GM18867 (cell line): ENCODE measurements at regions not wholly inside any gene's neighbourhood (a gene's known extent, or its start where the extent isn't known, plus 50 kb on each side); places are given as distances from the start of the nearest gene placed in this dataset.

ENCODE experiments used
- ATAC-seq: cut with Tn5 transposase; IDR thresholded peaks from one replicate; pipeline ENCODE4 v1.9.1; 2021; ENCODE audit warnings: mild to moderate bottlenecking, moderate library complexity; ENCODE audit not compliant: unreplicated experiment

DNA sequence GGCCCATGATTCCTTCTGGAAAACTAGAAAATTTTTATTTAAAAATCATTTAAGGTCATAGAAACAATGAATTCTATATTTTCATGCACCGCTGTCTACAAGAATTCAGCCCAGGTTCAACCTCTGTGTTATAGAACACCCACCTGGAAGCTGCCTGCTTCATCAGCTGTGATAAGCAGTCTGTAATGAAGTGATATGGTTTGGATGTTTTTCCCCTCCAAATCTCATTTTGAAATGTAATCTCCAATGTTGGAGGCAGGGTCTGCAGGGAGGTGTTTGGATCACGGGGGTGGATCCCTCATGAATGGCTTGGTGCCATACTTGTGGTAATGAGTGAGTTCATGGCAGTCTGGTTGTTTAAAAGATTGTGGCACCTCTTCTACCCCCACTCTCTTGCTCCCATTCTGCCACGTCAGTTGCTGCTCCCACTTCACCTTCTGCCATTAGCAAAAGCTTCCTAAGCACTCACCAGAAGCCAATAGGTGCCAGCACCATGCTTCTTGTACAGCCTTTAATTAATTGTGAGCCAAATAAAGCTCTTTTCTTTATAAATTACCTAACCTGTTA is 55.6 kb downstream of the MRPL32 start:
- ATAC-seq, result no peak

DNA sequence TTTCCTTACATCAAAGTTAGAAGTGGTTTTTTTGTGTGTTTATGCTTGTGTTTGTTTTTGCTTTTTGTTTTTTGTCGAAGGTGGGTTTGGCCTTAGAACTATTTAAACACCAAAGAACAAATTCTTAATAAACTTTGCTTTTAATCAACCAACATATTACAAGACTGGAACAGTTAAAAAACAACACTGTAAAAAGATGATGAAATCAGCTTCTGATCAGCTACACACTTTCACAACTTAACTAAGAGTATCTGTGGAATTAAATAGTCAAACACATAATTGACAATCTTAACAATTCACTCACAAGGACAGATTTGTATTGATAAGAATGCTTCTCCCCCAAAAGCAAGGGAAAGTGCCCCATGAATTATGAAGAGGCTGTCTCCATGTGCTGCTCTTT is 58.8 kb downstream of the MRPL32 start:
- ATAC-seq, result no peak

DNA sequence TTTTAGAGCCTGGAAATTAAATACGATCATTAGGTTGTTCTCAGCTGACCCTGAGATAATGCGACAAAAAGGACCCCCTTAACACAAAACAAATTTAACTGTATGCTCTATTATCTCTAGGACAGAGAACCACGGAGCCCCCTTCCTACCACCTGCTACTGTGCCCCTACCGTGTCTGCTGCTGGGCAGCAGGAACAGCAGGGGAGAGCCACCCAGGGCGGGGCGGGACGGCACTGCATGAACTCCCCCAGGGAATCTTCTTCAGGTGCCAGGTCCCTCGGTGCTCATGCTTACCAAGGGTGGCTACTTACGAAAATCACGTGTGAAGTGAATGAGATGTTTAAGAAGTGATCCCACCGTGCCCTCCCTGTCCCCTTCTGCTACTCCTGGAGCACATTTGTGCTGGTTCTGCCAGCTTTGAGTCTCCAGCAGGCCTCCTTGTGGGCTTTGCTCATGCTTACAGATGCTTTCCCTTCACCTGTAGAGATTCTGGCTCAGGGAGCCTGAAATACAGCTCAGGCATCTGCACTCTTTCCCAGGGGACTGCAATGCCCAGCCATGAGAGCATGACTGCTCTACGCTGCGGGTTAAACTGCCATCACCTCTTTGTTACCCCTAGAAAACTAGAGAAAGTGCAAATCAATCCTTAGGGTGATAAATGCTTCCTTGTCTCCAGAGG is 59.9 kb downstream of the MRPL32 start:
- no peak for ATAC-seq

DNA sequence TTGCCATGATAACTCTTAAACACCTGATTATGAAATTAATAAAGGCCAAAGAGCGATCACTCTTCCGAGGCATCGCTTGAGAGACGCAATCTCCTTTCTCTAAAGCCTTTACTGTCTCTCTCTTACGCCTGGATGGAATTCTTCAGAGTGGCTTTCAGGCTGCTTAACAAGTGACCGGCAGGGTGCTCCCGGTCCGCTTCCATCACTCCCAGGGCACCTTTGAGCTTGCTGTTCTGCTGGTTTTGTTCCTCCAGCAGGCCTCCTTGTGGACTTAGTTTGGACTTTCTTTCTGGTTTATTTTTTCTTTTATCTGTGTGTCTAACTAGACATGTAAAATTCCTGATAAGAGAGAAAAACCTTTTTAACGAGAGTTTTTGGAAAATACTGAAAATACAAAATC is 60.9 kb downstream of the MRPL32 start:
- ATAC-seq, result no peak

DNA sequence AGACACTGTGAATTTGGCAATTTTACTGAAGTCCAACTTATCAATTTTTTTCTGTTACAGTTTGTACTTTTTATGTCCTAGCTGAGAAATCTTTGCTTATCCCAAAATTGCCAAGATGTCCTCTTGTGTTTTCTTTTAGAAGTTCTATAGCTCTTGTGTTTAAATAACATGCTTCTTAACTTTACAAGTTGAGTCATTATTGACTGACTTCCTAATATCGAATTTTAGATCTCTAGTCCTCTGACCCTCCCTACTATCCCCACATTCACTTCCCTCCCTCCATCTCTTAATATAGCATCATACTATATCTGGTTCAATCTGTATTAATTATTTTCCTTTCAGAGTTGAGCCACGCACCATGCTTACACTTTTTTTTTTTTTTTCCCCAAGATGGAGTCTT is 61.9 kb downstream of the MRPL32 start:
- no peak for ATAC-seq

DNA sequence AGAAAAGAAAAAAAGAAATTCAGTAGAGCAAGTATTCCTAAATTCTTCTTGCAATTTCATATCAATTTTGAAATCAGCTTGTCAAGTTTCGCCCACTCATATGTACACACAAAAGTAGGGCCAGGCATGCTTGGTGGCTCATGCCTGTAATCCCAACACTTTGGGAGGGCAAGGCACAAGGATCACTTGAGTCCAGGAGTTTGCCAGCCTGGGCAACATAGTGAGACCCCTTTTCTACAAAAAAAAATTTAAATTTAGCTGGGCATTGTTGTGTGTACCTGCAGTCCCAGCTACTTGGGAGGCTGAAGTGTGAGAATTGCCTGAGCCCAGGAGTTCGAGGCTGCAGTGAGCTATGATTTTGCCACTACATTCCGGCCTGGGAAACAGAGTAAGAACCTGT is 65.4 kb downstream of the MRPL32 start:
- ATAC-seq, result no peak

DNA sequence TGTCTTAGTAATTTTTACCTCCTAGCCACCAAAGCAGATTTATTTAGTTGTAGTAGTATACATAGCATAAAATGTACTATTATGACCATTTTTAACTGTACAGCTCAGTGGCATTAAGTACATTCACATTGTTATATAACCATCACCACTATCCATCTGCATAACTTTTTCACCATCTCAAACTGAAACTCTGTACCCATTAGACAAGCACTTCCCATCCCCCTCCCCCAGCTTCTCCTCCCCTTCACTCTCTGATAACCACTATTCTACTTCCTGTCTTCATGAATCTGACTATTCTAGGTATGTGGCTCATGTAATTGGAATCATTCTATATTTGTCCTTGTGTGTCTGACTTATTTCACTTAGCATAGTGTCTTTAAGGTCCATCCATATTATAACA is 71.9 kb downstream of the MRPL32 start:
- peak; percentile 38 for ATAC-seq

DNA sequence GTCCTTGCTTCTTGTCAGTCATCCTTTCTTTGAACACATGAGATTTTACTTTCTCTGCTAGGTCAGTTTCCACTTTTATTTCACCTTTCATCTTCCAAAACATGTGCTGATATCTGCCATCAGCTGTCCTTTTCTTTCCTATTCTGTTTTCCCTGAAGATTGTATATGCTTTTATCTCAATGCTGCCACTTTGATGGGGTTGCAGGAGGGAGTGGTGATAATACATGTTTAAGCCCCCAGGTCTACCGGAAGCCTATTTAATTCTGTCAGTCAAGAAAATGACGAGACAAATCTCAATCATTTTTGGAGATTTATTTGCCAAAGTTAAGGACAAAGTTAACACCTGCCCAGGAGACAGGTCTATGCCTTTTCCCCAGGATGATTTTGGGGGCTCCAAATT is 73.8 kb downstream of the MRPL32 start:
- ATAC-seq, result no peak

DNA sequence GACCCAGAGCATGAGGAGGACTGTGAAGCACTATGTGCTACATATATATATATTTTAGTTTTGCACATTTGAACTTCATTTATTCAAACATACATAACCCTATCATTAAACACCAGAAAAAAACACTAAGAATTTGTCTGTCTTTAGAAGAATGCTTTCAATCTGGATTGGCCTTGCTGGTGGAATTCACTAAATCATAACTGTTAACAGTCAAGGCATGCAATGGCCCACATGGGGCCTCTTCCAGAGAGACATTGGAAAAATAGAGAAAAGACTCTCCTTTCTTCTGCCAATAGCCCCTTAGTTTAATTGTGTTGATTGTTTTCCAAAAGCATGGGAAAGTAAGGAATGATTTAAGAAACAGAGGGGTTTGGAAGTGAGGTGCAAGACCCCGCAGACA is 77.9 kb downstream of the MRPL32 start:
- ATAC-seq, result no peak

DNA sequence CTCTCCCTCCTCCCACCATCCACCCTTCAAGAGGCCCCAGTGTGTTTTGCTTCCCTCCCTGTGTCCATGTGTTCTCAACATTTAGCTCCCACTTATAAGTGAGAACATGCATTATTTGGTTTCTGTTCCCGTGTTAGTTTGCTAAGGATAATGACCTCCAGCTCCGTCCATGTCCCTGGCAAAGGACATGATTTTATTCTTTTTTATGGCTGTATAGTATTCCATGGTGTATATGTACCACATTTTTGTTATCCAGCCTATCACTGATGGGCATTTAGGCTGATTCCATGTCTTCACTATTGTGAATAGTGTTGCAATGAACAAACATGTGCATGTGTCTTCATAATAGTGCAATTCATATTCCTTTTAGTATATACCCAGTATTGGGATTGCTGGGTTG is 79.7 kb downstream of the MRPL32 start:
- ATAC-seq, result no peak

DNA sequence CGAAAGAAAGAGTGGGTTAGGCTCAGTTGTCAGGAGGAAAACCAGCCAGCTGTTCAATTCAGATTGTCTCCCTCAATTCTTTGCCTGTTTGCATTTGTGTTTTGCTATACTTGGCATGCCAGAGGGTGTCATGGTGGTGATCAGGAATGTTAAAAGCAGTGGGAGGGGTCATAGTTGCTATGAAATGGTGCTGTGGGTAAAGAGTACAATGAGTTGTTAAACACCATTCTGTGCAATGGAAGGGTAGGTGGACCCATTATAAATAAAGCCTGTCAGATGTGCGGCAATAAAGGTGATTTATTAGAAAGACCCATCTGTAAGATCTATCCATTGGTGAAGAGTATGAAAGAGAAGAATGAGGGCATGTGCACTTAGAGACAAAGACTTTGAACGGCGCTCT is 82.2 kb downstream of the MRPL32 start:
- no peak for ATAC-seq

DNA sequence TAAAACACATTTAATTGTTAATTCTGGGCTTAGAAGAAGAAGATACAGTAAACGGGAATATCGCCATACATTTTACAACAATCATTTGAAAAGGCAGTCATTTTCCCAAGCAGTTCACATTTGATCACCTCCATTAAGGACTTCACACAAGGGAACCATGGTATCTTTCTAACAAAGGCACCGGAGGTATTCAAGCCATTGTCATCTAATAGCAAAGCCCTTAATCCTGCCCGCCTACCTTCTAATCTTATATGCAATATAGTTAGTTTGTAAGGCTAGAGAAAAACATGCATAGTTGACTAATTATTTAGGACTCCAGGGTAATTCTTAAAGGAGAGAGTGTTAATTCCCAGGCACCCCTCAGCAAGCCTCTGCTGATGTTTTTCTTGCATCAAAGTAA is 83.1 kb downstream of the MRPL32 start:
- no peak for ATAC-seq

DNA sequence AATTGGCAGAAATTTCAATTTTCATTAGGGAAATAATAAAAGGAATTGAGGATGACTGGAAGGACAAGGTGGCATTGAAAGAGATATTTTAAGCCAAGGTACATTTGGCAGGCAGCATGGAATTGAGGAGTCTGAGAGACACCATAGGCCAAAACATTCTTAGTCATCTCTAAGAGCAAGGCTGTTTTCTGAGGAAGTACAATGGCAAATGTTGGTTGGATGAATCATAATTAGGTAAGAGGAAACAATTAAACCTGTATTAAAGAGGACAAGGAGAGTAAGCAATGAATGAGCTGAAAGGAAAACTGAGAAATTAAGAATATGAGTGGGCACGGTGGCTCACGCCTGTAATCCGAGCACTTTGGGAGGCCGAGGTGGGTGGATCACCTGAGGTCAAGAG is 86.3 kb downstream of the MRPL32 start:
- no peak for ATAC-seq

DNA sequence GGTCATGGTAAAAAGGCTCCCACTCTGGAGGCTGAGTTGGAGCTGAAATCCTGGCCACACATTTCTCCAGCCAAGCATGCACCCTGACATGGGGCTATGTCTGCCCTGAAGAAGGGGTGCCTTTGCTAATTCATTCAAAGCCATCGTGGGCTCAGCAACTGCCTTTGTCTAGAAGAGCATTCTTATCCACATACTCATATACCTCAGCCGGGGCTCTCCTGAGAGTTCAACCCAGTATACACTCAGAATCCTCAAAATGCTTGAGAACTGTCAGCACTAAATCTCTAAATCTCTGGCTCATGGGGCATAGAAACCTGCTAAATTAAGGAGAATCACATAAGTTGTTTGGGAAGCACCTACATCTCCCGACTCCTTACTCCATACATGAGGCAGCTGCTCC is 89.3 kb downstream of the MRPL32 start:
- no peak for ATAC-seq

DNA sequence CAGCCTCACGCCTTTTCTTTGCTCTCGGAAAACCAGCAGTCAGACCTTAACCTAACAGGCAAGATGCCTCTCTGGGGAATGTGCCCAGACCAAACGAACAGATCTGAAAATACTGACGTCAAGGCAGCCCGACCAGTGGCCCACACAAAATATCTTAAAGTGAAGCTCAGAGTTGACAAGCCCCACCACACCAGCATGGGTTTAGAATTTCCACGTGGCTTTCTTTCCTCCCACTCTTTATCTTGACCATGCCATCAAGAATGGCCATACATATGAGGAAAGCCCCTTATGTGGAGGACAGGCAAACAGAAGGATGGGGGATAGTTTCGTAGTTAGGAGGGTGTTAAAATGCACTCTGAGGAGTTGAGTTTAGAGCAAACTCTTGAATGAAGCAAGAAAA is 89.8 kb downstream of the MRPL32 start:
- ATAC-seq, result no peak

DNA sequence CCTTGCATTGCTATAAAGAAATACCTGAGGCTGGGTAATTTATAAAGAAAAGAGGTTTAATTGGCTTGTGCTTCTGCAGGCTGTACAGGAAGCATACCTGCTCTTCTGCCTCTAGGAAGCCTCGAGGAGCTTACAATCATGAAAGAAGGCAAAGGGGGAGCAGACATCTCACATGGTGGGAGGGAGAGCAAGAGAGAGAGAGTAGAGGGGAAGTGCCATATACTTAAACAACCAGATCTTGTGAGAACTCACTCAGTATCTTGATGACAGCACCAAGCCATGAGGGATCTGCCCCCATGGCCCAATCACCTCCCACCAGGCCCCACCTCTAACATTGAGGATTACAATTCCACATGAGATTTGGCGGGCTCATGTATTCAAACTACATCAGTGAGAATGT is 79.1 kb upstream of the HECW1 start:
- no peak for ATAC-seq

DNA sequence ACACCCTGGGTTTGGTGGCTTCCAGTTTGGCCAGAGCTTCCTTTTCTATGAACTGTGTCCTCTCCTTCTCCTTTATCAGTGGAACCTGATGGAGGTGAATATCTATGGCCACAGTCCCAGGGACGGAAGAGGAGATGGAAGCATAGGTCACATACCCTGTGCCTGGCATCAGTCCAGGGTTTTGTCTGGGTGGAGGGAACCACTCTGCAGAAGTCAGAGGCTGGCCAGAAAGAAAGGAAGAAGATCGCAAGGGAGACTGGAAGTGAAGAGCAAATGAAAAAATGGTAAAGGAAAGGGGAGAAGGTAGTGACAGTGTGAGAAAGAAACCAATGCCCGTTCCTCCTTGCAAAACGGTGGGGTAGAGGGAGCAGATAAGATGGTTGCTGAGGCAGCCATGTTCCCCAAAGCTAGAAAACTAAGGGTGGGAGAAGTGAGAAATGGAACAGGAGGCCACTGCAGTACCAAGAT is 77.9 kb upstream of the HECW1 start:
- no peak for ATAC-seq

DNA sequence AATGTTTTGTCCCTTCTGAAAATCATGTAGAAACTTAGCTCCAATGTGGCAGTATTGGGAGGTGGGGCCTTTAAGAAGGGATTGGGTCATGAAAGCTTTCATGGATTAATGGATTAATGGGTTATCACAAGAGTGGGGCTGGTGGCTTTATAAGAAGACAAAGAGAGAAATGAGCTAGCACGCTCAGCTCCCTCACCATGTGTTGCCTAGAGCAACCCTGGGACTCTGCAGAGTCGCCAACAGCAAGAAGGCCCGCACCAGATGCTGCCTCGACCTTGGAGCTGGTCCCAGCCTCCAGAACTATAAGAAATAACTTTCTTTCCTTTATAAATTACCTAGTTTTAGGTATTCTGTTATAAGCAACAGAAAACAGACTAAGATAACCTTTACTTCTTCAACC is 74.9 kb upstream of the HECW1 start:
- no peak for ATAC-seq

DNA sequence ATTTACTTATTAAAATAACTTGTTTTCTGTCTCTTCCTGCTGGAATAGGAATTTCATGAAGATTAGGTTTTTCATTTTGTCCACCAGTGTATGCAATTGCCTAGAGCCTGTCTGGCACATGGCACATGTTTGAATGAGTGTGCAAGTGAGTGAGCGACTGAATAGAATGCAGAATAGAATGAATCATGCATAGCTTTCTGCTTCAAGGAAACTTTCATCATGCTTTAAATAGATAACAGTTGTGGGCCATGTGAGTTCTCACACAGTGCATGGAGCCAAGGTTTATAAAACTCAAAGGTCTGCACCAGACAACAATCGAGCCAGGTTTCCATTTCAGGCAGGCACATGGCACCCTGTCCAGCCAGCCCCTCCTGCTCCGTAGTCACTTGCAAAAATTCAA is 74.2 kb upstream of the HECW1 start:
- no peak for ATAC-seq

DNA sequence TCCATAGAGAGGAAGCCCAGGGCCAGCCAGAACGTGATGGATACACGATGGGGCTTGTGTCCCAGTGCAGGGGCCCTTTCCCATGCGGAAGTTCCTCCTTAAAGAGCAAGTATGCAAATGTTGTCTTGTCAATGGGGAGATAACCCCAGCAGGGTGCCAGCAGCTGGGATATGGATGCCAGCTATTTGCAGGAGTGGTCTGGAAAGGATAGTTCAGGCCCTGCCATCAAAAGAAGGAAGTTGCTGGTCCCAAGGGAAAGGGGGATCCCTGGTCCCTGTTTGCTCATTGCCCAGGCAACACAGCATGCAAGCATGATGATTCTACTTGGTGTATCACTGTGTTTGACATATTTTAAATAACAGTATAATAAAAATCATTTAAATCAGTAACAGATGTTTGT is 73.1 kb upstream of the HECW1 start:
- no peak for ATAC-seq

DNA sequence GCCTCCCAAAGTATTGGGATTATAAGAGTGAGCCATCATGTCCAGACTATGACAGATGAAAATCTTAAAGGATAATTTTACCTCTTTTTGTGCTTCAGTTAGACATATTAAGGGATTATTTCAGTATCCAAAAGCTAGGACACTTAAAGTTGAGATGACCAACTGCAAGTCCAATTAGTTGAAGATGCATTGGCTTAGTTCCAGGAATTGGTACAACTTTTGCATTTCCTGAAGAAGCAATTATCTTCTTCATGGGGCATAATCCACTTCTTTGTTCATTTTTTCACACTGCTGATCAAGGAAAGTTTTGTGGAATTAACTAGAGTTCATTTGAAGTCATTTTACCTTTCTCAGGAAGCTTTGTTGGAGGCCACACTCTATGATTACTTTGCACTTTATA is 72.0 kb upstream of the HECW1 start:
- no peak for ATAC-seq

DNA sequence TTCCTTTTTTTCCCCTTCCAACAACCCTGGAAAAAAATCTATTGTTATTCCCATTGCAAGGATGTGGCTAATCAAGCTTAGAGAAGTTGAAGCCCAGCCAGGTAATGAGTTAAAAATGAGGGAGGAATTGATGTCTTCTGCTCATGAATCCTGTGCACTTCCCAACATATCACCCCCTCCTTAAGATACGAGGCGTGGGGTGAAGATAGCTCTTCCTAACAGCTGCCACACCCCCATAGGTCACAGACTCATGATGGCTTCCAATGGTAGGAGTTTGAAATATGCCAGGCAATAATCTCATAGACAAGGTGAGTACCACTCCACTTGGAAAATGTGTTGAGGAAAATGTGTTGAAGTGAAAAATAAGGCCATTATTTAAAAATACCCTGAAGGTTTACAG is 71.3 kb upstream of the HECW1 start:
- ATAC-seq, result no peak

DNA sequence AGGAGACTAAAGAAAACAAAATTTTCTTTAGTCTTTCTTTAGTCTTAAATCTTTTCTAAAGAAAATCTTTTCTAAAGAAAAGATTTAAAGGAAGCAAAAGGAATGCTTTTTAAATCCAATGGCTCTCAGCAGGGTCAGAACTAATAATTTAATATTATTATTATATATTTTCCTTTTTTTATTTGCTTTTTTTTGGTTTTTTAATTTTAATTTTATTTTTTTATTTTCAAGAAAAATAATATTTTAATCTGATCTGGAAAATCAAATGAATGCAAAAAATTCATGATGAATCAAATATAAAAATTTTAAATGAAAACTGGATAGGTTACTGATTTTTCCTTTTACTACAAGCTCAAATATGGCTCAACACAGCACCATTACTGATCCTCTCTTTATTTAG is 70.7 kb upstream of the HECW1 start:
- ATAC-seq, result no peak
